ENCODE measurements at regions not wholly inside any gene's neighbourhood (a gene's known extent, or its start where the extent isn't known, plus 50 kb on each side); places are given as distances from the start of the nearest gene placed in this dataset.
"Not testable (repeated sequence)": the region's sequence is repeated elsewhere in the genome, so short reads cannot be mapped to it uniquely, and the experiment has no call there.

DNA sequence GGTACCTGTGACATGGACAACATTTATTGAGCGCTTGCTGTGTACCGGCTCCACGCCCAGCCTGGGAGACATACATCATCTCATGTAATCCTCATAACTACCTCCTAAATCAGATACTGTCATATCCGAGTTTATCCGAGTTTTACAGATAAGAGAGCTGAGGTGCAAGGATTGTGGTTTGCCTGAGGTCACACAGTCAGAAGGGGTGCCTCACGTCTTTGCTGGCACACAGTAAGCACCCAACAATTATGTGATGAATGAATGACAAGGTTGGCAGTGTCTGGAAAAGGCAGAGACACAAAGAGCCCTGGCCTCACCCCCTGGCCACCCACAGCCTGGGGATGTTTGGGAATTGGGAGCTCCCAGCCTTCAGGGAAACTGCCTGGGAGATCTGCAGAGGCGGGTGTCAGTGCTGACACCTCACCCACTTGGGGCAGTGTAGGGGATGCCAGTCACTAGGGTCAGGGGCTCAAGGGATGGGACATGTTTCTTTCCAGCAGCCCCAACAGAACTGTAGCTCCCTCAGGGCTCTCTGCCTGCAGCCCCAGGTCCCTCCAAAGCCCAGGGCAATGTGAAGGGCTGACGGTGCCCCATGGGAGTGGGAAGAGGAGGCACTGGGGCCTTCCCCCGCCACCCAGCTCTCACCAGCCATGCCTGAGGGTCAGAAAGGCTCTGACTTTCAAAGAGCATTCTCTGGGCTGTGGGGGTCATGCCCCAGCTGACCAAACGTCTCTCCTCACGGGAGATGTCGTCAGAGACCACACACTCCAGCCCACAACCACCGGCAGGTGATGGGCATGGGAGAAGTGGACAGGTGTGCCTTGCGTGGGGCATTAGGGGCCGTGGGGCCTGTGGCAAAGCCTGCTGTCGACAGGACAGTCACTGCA, 157.5 kb downstream of the ZFP36L2 start:
- no peak for DNase-seq

DNA sequence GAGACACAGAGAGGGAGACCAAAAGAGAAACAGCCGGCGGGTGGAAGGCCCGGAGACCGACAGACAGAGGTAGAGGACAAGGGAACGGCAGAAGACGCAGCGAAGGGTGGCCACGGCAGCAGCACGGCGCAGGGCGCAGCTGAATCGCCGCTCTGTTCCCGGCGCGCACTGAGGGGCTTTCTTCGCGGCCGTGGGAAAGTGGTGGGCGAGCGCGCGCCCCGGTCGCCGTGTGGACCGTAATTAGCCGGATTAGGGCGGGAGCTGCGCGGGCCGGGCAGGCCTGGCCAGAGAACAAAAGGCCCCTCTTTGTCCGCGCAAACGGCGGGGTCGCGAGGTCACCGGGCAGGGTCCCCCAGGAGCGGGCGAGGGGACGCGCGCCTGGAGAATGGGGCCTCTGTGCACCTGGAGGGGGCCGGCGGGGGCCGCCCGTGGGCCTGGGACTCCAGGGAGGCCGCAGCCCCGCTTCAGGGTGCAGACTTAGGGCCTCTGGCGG, 158.3 kb downstream of the ZFP36L2 start:
- no peak for DNase-seq

DNA sequence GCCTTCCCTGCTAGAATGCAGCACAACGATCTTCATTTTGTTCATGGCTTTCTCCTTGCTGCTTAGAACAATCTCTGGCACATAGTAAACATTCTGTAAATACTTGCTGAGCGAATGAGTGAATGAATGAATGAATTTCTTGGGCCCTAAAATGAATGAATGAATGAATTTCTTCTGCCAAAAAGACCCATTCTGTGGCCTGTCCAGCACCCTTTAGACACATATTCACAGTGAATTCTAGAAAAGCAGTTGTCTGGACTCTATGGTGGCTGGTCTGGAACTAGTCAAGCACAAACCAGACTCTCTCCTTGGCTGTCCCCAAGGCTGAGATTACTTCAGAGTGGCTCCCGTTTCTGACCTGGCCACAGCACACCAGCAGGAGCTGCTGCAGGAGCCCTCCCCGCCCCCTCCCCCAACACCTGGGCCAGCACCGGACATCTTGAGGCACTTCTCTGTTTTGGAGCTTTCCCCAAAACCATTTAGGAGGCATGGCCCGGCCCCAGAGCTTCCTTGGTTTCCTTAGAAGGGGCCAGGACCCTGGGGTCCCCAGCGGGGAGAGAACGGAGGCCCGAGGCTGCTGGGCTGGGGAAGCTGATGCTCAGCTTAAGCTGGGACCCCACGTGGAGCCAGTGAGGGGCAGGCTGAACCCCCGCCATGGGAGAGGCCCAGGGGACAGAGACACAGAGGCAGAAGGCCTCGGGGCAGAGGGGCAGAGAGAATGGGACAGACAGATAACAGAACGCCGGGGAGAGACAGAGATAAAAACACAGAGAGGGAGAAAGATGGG, 159.0 kb downstream of the ZFP36L2 start:
- no peak for DNase-seq

DNA sequence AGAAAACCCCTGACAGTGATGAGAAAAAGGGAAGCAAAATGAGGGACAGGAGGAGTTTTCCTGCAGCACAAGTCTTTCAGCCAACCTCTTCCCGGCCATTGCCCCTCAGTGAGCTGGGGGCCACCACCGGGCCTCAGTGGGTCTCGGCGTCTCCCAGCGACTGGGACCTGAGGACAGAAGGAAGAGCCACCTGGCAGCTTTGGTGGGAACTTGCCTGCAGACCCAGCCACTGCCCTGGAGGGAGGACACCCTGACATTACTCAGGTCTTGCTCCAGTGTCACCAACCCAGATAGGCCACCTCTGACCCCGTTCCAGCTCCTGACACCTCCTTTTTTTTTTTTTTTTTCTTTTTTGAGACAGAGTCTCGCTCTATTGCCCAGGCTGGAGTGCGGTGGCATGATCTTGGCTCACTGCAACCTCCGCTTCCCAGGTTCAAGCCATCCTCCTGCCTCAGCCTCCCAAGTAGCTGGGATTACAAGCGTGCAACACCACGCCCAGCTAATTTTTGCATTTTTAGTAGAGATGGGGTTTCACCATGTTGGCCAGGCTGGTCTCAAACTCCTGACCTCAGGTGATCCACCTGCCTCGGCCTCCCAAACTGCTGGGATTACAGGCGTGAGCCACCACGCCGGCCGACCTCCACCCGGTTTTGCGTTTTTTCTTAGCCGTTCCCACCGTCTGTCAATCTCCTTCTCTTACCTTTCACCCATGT, 159.7 kb downstream of the ZFP36L2 start:
- DNase-seq, result not testable (repeated sequence)

DNA sequence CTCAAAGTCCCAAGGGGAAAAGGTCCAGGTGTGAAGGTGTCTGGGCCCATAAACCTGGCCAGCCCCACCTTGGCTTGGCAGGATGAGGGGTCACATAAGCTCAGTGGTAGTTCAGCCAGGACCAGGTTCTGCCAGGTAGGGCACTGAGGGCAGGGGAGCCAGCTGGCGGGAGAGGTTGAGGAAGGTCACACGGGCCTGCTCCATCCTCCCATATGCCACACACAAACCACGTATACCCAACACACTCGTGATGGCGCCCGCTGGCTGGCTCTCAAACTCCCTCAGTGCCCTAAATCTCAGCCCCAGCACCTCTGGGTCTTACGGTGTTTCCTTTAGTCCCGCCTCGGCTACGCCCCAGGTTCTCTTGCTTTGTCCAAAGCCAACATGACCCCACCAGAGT, 160.5 kb downstream of the ZFP36L2 start:
- DNase-seq, result no peak

DNA sequence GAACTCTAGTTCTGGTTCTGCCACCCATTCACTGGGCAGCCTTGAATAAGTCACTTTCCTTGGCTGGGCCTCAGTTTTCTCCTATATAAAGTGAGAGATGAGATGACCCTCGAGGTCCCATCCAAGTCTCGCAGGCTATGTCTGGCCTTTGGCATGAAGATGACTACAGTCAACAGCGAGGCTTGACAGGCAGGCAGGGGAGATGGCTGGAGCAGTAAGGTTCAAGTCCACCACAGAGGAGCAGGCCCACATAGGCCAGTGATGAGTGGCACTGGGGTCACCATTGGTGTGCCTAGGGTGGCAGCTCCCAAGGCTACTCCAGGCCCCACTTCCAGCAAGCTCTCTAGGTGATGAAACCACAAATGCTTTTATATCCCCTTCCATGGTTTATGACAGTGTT, 161.4 kb downstream of the ZFP36L2 start:
- DNase-seq, result no peak

DNA sequence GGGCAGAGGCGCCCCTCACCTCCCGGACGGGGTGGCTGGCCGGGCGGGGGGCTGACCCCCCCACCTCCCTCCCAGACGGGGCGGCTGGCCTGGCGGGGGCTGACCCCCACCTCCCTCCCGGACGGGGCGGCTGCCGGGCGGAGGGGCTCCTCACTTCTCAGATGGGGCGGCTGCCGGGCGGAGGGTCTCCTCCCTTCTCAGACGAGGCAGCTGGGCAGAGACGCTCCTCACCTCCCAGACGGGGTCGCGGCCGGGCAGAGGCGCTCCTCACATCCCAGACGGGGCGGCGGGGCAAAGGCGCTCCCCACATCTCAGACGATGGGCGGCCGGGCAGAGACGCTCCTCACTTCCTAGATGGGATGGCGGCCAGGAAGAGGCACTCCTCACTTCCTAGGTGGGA, 163.3 kb downstream of the ZFP36L2 start:
- not testable (repeated sequence) for DNase-seq

DNA sequence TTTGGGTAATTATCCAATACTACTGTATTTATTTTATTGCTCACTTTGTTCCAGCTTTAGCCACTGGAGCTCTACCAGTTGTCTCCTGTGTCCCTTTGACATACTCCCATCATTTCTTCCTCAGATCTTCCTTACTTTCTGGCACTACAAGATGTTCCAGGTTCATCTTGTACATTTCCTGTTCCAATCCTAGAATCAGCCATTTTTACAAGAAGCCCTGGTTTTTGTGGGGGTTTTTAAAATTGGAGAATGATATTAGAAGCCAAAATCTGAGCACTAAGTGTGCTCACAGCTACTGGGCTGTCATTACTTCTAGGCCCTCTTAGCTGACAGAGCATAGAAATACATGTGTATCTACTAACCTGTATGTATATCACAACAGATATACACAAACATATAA, 164.3 kb downstream of the ZFP36L2 start:
- DNase-seq, result no peak

DNA sequence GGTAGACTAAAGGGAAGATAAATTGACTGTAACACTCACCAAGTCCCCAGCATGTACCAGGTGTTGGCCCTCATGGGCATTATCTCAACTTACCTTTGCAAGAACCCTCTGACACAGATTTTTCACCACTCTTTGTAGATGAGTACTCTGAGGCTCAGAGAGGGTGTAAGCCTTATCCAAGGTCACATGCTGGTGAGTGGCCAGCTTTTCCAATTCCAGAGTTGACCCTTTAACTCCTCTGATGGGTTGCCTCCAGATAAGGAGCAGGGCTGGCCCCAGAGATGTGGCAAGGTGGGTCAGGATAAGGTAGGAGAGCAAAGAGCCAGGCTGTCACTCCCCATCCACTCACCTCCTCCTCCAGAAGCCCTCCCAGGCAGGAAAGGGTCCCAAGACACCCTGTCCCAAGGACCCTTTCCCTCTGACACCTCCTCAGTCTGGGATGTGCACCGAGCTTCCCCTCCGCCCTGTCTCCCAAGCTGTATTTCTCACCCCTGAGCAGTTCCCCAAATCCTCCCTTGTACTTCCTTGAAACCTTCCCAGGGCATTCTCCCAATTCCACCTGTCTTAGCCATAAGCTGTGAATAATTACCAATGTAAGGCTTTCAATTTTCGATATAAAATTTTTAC, 165.9 kb downstream of the ZFP36L2 start:
- no peak for DNase-seq

DNA sequence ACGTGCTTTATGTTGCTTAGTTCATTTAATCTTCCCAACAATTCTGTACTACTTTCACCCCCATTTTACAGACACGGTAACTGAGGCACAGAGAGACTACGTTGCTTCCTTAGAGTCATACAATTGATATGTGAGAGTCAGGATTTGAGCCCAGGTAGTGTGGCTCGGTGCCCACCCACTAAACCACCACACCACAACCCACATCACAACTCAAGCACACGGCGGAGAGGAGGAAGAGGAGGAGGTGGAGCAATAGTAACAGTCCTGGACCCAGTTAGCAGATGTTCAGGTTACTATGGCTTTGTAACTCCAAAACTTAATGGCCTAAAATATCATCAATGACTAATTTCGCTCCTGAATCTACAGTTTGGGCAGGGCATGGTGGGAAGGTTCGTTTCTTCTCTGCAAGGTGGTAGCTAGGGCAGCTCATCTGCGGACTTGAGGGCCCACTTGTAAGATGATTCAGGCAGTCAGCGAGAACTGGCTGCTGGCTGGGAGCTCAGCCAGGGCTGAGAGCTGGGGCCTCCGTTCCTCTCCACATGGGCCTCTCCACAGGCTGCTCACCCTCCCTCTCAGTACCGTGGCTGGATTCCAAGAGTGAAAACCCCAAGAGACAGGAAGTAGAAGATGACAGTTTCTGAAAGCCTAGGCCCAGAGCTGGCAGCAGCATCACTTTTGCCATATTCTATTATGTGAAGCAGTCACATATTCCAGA, 167.1 kb downstream of the ZFP36L2 start:
- no peak for DNase-seq

DNA sequence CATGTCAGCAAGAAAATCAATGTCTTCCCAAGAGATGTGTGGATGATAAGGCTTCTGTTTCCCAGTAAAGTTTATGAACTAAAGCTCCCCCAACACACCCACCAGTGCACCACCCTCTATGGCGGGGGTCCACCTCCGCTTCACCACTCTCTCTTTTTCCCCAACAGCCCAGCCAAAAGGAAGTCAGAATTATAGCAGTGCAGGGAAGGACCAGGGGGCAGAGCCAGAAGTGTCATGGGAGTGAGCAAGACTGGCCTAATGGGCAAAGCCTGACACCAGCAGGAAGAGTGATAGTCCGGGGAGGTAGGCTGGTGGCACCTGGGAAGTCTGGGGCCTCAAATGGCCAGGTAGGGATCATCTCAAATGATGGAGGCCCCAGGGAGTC, 167.7 kb downstream of the ZFP36L2 start:
- DNase-seq, result no peak

DNA sequence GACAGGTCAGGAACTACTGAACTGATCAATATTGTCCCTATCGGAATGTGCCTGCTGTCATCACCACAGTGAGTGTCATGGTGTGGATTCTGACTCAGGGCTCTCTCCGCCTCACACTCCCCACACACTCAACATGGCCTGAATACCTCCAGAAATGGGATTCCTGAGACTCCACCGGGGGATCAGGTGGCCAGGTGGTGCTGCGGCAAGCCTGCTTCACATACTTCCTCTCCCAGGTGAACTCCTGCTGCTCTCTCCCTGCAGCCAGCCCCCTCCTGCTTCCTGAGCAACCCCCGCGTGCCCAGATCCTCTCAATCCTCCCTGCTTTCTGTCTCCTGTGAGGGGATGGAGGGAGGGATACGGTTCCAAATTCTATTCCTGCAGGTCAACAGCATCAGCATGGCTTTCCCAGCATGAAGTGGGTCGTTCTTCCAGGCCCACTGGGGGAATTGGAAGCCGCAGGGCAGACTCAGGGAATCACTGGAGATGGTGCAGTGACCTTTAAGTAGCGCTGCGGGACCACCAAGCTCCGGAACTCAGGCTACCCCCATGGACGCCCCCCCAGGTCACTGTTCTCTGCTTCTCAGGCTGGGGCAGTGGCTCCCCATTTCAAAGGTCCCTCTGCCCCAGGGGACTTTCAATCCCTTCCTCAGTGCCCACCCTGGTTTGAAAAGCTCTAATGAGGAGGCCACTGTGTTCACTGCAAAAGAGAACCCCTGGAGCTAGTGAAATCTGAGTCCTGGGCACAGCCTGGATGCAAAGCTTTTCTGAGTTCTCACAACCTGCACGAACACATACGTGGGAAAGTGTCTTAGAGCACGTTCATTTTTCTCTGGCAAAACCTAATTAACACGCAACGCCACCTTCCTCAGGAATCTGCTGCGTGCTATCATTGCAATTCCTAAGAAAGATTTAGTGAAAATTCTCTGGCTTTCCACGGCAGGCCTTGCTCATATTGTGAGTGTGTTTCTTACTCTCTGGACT, 168.4 kb downstream of the ZFP36L2 start:
- DNase-seq, result no peak

DNA sequence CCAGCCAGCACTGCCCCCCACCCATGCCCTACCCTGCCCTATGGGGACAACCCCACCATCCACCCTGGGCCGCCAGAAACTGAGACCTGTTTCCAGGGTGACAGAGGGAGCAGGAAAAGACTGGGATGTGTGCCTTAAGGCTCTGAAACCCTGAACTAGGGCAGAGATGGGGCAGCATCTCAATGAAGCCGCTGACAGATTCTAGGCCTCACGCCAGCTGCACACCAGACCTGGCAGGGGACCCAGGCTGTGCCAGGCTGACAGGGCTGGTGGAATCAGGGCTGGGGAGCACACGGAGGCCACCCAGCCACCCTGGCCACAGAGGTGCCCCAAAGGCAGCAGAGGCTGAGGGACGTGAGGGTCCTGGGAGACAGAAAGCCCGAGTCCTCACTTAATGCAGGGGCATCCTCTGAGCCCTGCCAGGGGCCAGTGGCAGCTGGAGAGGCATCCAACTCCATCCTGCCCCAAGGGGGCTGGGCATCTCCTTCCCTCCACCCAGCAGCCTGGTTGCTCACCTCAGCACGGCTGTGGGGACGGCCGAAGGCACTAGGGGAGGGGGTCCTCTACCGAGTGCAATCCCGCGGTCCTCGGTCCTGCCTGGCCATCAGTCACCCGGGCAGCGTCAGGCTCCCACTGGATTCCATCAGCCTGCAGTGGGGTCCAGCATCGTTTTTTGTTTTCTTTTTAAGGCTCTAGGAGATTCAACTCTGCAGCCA, 169.2 kb downstream of the ZFP36L2 start:
- DNase-seq, result no peak

DNA sequence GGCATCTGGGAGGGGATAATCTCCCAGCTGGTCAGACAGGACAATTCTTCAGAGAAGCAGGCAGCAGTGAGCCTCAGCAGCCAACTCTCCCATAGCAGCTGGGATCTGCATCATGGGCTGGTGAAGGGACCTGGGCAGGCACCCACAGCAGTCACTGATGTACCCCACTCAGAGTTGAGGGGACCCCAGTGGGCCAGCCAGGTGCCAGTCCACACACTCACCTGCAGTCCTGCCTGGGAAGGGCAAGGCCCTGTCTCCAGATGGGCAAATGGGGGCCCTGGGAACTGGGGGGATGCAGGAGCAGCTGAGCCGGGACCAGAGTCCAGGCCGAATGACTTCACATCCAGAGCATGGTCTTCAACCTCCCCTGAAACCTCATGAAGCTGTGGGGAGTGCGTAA, 170.4 kb downstream of the ZFP36L2 start:
- no peak for DNase-seq

DNA sequence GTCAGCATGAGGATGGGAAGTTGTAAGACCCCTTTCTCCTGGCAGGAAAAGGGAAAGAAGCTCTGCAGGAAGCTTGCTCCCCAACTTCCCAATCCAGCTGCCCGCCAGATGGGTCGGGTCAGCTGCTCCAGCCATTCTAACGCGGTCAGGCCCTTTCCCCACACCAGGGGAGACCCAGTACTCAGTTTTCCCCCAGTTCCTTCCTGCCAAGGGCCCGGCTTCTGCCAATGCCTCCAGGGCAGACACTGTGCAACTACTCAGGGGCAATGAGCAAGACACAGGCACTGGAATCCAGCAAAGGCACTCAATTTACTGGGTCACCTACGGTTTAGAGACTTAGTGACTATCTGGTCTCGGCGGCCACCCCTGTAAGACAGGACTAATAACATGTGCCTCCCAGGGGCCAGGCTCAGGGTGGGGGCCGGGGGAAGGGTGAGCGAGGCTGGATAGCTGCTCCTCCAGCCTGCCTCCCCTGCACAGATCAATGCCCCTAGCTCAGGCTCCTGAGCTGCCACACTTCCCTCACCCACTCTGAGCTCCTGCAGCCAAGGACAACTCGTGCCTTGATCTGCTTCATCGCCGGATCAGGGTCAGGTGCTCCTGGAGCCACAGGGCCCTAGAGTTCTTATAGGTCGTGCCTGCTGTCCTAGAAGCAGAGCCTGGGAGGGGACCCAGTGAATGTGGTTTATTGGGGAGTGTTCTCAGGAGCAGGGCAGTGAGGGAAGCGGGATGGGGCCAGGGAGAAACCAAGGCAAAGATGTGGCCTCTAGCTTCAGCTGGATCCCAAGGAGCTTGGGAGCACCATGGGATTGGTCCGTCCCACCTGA, 171.1 kb downstream of the ZFP36L2 start:
- DNase-seq, result no peak

DNA sequence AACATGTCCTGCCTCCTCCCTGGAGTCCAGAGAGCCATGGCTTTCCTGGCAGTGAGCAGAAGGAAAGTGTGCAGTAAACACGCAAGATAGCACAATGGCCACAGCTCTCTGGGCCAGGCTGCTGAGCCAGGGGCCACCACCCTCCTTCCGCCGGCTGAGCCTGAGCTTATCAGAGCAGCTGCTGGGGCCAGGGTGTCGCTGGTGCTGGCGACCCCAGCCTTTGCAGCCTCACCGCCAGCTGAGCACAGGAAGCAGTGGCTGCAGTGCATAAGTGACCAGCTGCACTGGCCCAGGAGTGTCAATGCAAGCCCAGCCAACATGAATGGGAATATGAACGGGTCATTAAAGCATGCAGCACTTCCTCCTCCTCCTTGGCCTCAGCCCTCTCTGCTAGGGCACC, 172.0 kb downstream of the ZFP36L2 start:
- DNase-seq, result no peak

DNA sequence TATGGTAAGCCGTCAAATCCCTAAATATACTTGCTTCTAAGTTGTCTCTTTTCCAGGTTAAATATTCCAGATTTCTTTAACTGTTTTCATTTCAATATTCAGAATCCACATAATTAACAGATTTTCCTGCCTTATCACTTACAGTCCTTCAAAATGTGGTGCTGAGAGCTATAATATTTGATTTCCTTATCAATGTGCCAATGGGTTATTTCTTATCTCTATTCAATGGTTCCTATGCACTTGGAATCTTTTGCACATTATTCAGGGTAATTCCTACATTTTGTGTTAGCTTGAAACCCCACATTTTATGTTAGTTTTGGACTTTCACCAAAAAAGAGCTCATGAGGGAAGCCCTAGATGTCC, 173.5 kb downstream of the ZFP36L2 start:
- no peak for DNase-seq

DNA sequence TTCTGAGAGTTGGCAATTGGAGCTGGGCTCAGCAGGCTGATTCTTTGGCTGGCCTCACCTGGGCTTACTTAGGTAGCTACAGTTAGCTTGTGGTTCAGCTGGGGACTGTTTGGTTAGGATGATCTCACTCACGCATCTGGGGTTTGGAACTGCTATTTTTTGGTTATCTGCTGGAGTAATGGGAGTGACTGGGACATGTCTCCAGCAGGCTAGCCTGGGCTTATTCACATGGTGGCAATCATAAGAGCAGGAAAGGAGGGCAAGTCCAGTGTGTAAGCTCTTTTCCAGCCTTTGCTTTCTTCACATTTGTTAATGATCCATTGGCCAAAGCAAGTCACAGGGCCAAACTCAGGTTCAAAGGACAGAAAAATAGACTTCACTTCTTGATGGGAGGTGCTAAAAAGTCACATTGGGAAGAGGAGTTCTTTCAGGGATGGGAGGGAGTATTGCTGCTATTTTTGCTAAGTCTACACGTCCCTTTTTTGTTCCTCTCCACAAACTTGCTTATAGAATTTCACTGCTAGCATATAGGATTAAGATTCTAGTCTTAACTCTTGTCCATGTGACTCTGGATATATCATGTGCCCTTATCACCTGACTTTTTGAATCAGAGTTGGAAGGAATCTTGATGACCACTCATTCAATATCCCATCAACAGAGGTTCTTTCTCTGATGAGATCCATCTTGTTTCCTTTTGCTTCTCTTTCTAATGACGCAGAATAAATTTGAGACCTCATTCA, 174.0 kb downstream of the ZFP36L2 start:
- no peak for DNase-seq

DNA sequence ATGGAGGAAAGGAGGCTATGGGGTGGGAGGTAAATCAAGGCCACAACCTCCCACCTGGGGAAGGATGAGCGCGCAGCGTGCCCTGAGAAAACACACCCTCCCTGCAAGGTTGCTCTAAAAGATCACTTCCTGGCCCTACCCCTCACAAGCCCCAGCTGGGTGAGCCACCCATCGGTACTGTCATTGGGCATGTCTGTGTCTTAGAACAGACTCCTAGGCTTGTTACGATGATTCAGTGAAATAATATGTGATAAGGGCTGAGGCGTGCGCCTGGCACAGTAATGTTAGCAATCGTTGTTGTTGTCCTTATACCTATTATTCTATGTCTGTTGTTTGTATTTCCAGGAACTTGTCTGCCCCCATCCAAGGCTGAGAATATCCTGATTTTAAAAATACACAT, 175.1 kb downstream of the ZFP36L2 start:
- DNase-seq, result no peak

Measured in GOT3 (cell line).